ENCODE measurements at regions not wholly inside any gene's neighbourhood (a gene's known extent, or its start where the extent isn't known, plus 50 kb on each side); places are given as distances from the start of the nearest gene placed in this dataset.
"Not testable (repeated sequence)": the region's sequence is repeated elsewhere in the genome, so short reads cannot be mapped to it uniquely, and the experiment has no call there.

GRCh38 chr1:98184856-98185255 lies 264.0 kb upstream of the DPYD start:
- no peak for DNase-seq

- no peak for DNase-seq
Measured at GRCh38 chr1:98181036-98181764, 260.4 kb upstream of the DPYD start.

- DNase-seq, result no peak
Measured at GRCh38 chr1:98179151-98179773, 258.4 kb upstream of the DPYD start.

GRCh38 chr1:98177751-98178150 lies 256.9 kb upstream of the DPYD start:
- no peak for DNase-seq

GRCh38 chr1:98176936-98177335 lies 256.1 kb upstream of the DPYD start:
- DNase-seq, result no peak

- no peak for DNase-seq
Measured at GRCh38 chr1:98176414-98176813, 255.6 kb upstream of the DPYD start.

- no peak for DNase-seq
Measured at GRCh38 chr1:98172578-98172977, 251.7 kb upstream of the DPYD start.

- DNase-seq, result no peak
Measured at GRCh38 chr1:98172022-98172421, 251.2 kb upstream of the DPYD start.

GRCh38 chr1:98164509-98164908 lies 243.7 kb upstream of the DPYD start:
- no peak for DNase-seq

- DNase-seq, result no peak
Measured at GRCh38 chr1:98157524-98158313, 236.9 kb upstream of the DPYD start.

GRCh38 chr1:98147280-98147679 lies 226.4 kb upstream of the DPYD start:
- DNase-seq, result no peak

- DNase-seq, result no peak
Measured at GRCh38 chr1:98145655-98146054, 224.8 kb upstream of the DPYD start.

GRCh38 chr1:98143403-98143802 lies 222.6 kb upstream of the DPYD start:
- no peak for DNase-seq

- DNase-seq, result no peak
Measured at GRCh38 chr1:98133131-98133530, 212.3 kb upstream of the DPYD start.

- no peak for DNase-seq
Measured at GRCh38 chr1:98130408-98130807, 209.6 kb upstream of the DPYD start.

GRCh38 chr1:98129491-98129890 lies 208.7 kb upstream of the DPYD start:
- no peak for DNase-seq

- DNase-seq, result no peak
Measured at GRCh38 chr1:98126740-98127139, 205.9 kb upstream of the DPYD start.

- DNase-seq, result no peak
Measured at GRCh38 chr1:98121646-98122045, 200.8 kb upstream of the DPYD start.

GRCh38 chr1:98119796-98120195 lies 199.0 kb upstream of the DPYD start:
- DNase-seq, result no peak

- no peak for DNase-seq
Measured at GRCh38 chr1:98113811-98114210, 193.0 kb upstream of the DPYD start.

GRCh38 chr1:98112626-98113025 lies 191.8 kb upstream of the DPYD start:
- DNase-seq, result no peak

- DNase-seq, result no peak
Measured at GRCh38 chr1:98110674-98111073, 189.8 kb upstream of the DPYD start.

- DNase-seq, result not testable (repeated sequence)
Measured at GRCh38 chr1:98108378-98108777, 187.5 kb upstream of the DPYD start.

GRCh38 chr1:98107256-98107655 lies 186.4 kb upstream of the DPYD start:
- no peak for DNase-seq
